ENCODE measurements at regions not wholly inside any gene's neighbourhood (a gene's known extent, or its start where the extent isn't known, plus 50 kb on each side); places are given as distances from the start of the nearest gene placed in this dataset.

GRCh38 chr10:9781666-9782065 lies 1236.0 kb upstream of the CELF2 start:
- ChIA-PET CTCF (interaction anchor here (0.7 kb wide), 1 partner anchor 46 kb away, joined by 3 read pairs; no protein-coding TSS in a partner anchor), POLR2A (no interaction called here)
- no peak for TF ChIP-seq CTCF (IDR thresholded peaks at IDR 0.05; ENCODE audit: control extremely low read depth, extremely low read depth, low read depth, missing control alignments)
- DNase-seq (ENCODE audit: extremely low spot score) = no peak

GRCh38 chr10:9786101-9786500 lies 1231.6 kb upstream of the CELF2 start:
- ChIA-PET POLR2A (no interaction called here), CTCF (no interaction called here)
- no peak for DNase-seq (ENCODE audit: extremely low spot score)
- TF ChIP-seq CTCF (IDR thresholded peaks at IDR 0.05; ENCODE audit: control extremely low read depth, extremely low read depth, low read depth, missing control alignments) = no peak

GRCh38 chr10:9786576-9786975 lies 1231.1 kb upstream of the CELF2 start:
- ChIA-PET POLR2A (no interaction called here), CTCF (no interaction called here)
- DNase-seq (ENCODE audit: extremely low spot score) = no peak
- TF ChIP-seq CTCF (IDR thresholded peaks at IDR 0.05; ENCODE audit: control extremely low read depth, extremely low read depth, low read depth, missing control alignments) = no peak

- ChIA-PET POLR2A (no interaction called here), CTCF (no interaction called here)
- DNase-seq (ENCODE audit: extremely low spot score) = no peak
- TF ChIP-seq CTCF (IDR thresholded peaks at IDR 0.05; ENCODE audit: control extremely low read depth, extremely low read depth, low read depth, missing control alignments) = no peak
Measured at GRCh38 chr10:9789996-9790395, 1227.7 kb upstream of the CELF2 start.

- no peak for TF ChIP-seq CTCF (IDR thresholded peaks at IDR 0.05; ENCODE audit: control extremely low read depth, extremely low read depth, low read depth, missing control alignments)
- CTCF ChIA-PET = no interaction called here
- POLR2A ChIA-PET = no interaction called here
- no peak for DNase-seq (ENCODE audit: extremely low spot score)
Measured at GRCh38 chr10:9792181-9792580, 1225.5 kb upstream of the CELF2 start.

GRCh38 chr10:9796564-9796963 lies 1221.1 kb upstream of the CELF2 start:
- POLR2A ChIA-PET = no interaction called here
- no peak for TF ChIP-seq CTCF (IDR thresholded peaks at IDR 0.05; ENCODE audit: control extremely low read depth, extremely low read depth, low read depth, missing control alignments)
- no peak for DNase-seq (ENCODE audit: extremely low spot score)
- CTCF ChIA-PET = no interaction called here

GRCh38 chr10:9800011-9800410 lies 1217.7 kb upstream of the CELF2 start:
- ChIA-PET CTCF (no interaction called here), POLR2A (no interaction called here)
- DNase-seq (ENCODE audit: extremely low spot score) = no peak
- TF ChIP-seq CTCF (IDR thresholded peaks at IDR 0.05; ENCODE audit: control extremely low read depth, extremely low read depth, low read depth, missing control alignments) = no peak
